HFF-Myc (cell line): ENCODE measurements at regions not wholly inside any gene's neighbourhood (a gene's known extent, or its start where the extent isn't known, plus 50 kb on each side); places are given as distances from the start of the nearest gene placed in this dataset.

ENCODE experiments used
- DNase-seq: peaks from one replicate; pipeline ENCODE4 v3.0.0-alpha.2; 2011; ENCODE audit warnings: low read depth; ENCODE audit errors: extremely low read depth
- H3K4me3 ChIP-seq: replicated peaks from 2 replicates; pipeline ENCODE4 v1.5.1; 2011; ENCODE audit warnings: low read depth, mild to moderate bottlenecking, control low read depth, low read length
- CTCF ChIP-seq: IDR thresholded peaks from 2 replicates; pipeline ENCODE4 v1.5.1; 2012; ENCODE audit warnings: mild to moderate bottlenecking, low read depth, low read length, control low read depth; ENCODE audit errors: missing control alignments

- no peak for DNase-seq
- H3K4me3 ChIP-seq = no peak overlapping the region
- no peak for TF ChIP-seq CTCF
These were observed 782.5 kb downstream of the ETS1 start for GRCh38 chr11:127804747-127805400.

GRCh38 chr11:127803755-127804154, 783.6 kb downstream of the ETS1 start:
- TF ChIP-seq CTCF = no peak
- no peak overlapping the region for H3K4me3 ChIP-seq

GRCh38 chr11:127800989-127801688, 786.2 kb downstream of the ETS1 start:
- no peak for TF ChIP-seq CTCF
- no peak overlapping the region for H3K4me3 ChIP-seq
- DNase-seq = no peak

More at GRCh38 chr11:127803755-127804154, 783.6 kb downstream of the ETS1 start:
- no peak for DNase-seq

DNA sequence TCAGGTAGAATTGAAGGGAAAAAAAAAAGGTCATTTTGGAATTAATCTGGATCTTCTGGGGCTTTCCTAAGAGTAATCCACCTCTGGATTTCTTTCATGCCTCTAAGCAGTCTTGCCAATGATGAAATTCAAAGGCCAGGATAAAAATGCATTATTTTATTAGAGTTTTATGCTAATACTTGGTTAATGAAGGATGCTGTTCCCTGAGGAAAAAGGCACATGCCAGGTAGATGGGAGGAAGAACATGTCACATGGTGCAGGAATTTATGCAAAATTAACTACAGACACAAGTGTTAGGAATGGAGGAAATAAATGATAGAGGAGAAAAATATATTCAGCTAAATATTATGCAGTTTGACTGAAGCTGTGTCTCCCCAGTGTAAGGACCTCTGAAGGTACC, 792.0 kb downstream of the ETS1 start:
- TF ChIP-seq CTCF = no peak
- no peak overlapping the region for H3K4me3 ChIP-seq
- DNase-seq = no peak

DNA sequence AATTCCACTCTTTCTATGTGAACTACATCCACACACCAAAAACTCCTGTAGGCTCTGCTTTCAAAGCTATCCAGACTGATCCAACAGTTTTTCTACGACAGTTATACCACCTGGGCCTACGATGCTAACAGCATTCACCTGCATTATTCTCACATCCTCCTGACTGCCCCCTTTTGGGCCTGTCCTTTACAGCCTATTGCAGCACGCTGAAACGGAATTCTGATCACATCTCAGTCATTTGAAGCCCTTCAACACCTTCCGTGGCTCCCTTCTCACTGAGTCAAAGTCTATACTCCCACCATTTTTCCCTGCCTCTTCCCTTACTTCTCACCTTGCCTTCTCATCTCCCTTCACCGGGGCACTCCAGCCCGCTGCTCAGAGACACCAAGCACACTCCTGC, 791.3 kb upstream of the KIRREL3 start:
- no peak for DNase-seq
- H3K4me3 ChIP-seq = no peak overlapping the region
- TF ChIP-seq CTCF = no peak

GRCh38 chr11:127790592-127790991, 790.0 kb upstream of the KIRREL3 start:
- H3K4me3 ChIP-seq = no peak overlapping the region
- no peak for DNase-seq
- TF ChIP-seq CTCF = no peak
